ENCODE measurements at regions not wholly inside any gene's neighbourhood (a gene's known extent, or its start where the extent isn't known, plus 50 kb on each side); places are given as distances from the start of the nearest gene placed in this dataset.

DNA sequence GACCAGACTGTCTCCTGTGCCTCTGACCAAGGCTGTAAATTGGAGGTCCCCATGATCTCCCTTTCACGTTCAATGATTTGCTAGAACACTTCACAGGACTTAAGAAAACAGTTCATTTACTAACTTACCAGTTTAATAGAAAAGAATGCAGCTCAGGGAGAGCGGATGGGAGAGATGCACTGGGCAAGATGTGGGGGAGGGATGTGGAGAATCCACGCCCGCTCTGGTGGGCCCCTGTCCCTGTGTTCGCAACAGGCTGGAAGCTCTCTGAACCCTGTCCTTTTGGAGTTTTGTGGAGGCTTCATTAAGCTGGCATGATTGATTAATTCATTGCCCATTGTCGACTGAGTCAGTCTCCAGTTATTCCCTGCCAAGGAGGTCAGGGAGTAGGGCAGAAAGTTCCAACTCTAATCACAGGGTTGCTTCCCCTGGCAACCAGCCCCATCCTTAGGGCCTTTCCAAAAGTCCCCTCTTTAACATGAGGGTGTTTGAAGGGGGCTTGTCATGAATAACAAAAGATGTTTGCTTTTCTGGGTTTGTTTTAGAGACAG is 257.1 kb downstream of the ACKR3 start:
- Mint-ChIP-seq H3K4me3 (no peak overlapping the region), H3K4me1 (no peaks in the 10 kb centered on the region), H3K27me3 (peaks cover 15% of the 10 kb centered on the region), H3K36me3 (no peaks in the 10 kb centered on the region), H3K27ac (no peak overlapping the region), H3K9me3 (peaks cover 0 to 6% (median 1%) of the 10 kb centered on the region in 7 donors)
- Histone ChIP-seq H3K4me3 (ENCODE audit: low read depth, low read length) (no peak overlapping the region), H3K4me1 (ENCODE audit: control insufficient read depth, insufficient read depth, low read length, poor library complexity, severe bottlenecking) (no peaks in the 10 kb centered on the region), H3K27ac (ENCODE audit: insufficient read depth, low read length, poor library complexity, severe bottlenecking) (no peak overlapping the region), H3K9me3 (ENCODE audit: control insufficient read depth in 2 of 2, low read length in 2 of 2) (no peaks in the 10 kb centered on the region), H3K36me3 (ENCODE audit: control insufficient read depth, insufficient read depth, low read length) (no peaks in the 10 kb centered on the region), H3K27me3 (ENCODE audit: control insufficient read depth, insufficient read depth, low read length) (no peaks in the 10 kb centered on the region)
- DNase-seq (no peak), ATAC-seq (ENCODE audit: low read depth in 2 of 2) (no peak)

DNA sequence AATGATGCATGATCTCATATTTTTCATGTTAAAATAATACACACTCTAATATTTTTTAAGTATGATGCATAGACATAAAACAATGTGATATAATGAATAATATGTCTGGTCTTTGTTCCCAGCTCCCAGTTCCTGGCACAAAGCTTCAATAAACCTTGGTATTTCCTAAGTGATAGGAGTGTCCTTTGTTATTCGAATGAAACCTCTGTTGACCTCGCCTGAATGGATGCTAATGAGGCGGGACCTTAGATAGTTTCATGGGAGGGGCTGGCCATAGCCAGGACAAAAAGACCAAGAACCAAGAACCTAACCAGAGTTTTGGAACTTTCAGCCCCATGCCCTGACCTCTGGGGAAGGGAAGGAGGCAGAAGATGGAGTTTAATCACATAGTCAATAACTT is 257.7 kb upstream of the COPS8 start:
- no peaks in the 10 kb centered on the region for H3K9me3 ChIP-seq (ENCODE audit: control insufficient read depth in 2 of 2, low read length in 2 of 2)
- Mint-ChIP-seq H3K4me3 (no peak overlapping the region), H3K27me3 (peaks cover 19% of the 10 kb centered on the region), H3K27ac (no peak overlapping the region), H3K4me1 (no peaks in the 10 kb centered on the region), H3K36me3 (no peaks in the 10 kb centered on the region), H3K9me3 (no peaks in the 10 kb centered on the region)
- DNase-seq (no peak), ATAC-seq (ENCODE audit: low read depth in 2 of 2) (no peak)
- no peaks in the 10 kb centered on the region for H3K27me3 ChIP-seq (ENCODE audit: control insufficient read depth, insufficient read depth, low read length)
- no peak overlapping the region for H3K4me3 ChIP-seq (ENCODE audit: low read depth, low read length)
- H3K27ac ChIP-seq (ENCODE audit: insufficient read depth, low read length, poor library complexity, severe bottlenecking) = no peak overlapping the region
- no peaks in the 10 kb centered on the region for H3K4me1 ChIP-seq (ENCODE audit: control insufficient read depth, insufficient read depth, low read length, poor library complexity, severe bottlenecking)
- H3K36me3 ChIP-seq (ENCODE audit: control insufficient read depth, insufficient read depth, low read length) = no peaks in the 10 kb centered on the region

DNA sequence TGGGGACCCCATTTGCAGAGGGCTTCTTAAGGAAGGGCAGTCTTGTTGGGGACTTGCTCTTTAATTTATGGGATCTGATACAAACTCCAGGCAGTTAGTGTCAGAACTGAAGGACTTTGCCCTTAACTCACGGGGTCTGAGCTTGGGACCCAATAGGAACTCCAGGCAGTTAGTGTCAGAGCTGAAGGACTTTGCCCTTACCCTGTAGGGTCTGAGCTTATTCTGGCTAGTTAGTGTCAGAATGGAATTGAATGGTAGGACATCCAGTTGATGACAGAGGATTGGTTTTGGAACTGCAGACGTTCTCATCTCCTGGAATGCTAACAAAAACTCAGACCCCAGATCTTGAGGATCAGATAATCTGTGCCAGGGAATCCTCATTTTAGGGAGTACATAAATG is 256.9 kb upstream of the COPS8 start:
- peaks cover 19% of the 10 kb centered on the region for H3K27me3 Mint-ChIP-seq
- no peaks in the 10 kb centered on the region for H3K9me3 ChIP-seq (ENCODE audit: control insufficient read depth in 2 of 2, low read length in 2 of 2)
- H3K4me3 Mint-ChIP-seq = no peak overlapping the region
- H3K27me3 ChIP-seq (ENCODE audit: control insufficient read depth, insufficient read depth, low read length) = no peaks in the 10 kb centered on the region
- H3K36me3 ChIP-seq (ENCODE audit: control insufficient read depth, insufficient read depth, low read length) = no peaks in the 10 kb centered on the region
- H3K4me3 ChIP-seq (ENCODE audit: low read depth, low read length) = no peak overlapping the region
- H3K9me3 Mint-ChIP-seq = no peaks in the 10 kb centered on the region
- no peak for DNase-seq
- no peaks in the 10 kb centered on the region for H3K36me3 Mint-ChIP-seq
- no peak for ATAC-seq (ENCODE audit: low read depth in 2 of 2)
- no peak overlapping the region for H3K27ac Mint-ChIP-seq
- H3K27ac ChIP-seq (ENCODE audit: insufficient read depth, low read length, poor library complexity, severe bottlenecking) = no peak overlapping the region
- H3K4me1 ChIP-seq (ENCODE audit: control insufficient read depth, insufficient read depth, low read length, poor library complexity, severe bottlenecking) = no peaks in the 10 kb centered on the region
- H3K4me1 Mint-ChIP-seq = no peaks in the 10 kb centered on the region

DNA sequence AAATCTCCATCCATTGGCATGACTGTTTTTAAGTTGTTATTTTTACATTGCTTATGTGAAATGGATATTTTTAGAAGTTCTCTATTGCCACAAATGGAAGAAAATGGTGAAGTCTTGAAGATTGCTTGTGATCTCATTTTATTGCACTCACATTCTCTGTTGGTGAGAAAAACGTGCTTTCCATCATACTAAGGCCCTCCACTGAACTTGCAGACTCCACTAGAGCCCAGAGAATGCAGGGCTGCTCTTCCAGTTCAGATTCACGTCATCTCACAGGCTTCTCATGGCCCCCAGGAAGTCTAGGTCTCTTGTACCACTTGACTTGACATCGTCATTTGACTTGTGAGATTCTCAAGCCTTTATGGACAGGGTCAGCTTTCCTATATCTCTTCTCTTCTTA is 254.8 kb upstream of the COPS8 start:
- DNase-seq = no peak
- Histone ChIP-seq H3K27ac (ENCODE audit: insufficient read depth, low read length, poor library complexity, severe bottlenecking) (no peak overlapping the region), H3K4me1 (ENCODE audit: control insufficient read depth, insufficient read depth, low read length, poor library complexity, severe bottlenecking) (no peaks in the 10 kb centered on the region), H3K9me3 (ENCODE audit: control insufficient read depth in 2 of 2, low read length in 2 of 2) (no peaks in the 10 kb centered on the region), H3K36me3 (ENCODE audit: control insufficient read depth, insufficient read depth, low read length) (no peaks in the 10 kb centered on the region), H3K4me3 (ENCODE audit: low read depth, low read length) (no peak overlapping the region), H3K27me3 (ENCODE audit: control insufficient read depth, insufficient read depth, low read length) (no peaks in the 10 kb centered on the region)
- Mint-ChIP-seq H3K27me3 (peaks cover 15% of the 10 kb centered on the region), H3K27ac (no peak overlapping the region), H3K36me3 (no peaks in the 10 kb centered on the region), H3K4me3 (no peak overlapping the region), H3K9me3 (no peaks in the 10 kb centered on the region), H3K4me1 (no peaks in the 10 kb centered on the region)
- no peak for ATAC-seq (ENCODE audit: low read depth in 2 of 2)

DNA sequence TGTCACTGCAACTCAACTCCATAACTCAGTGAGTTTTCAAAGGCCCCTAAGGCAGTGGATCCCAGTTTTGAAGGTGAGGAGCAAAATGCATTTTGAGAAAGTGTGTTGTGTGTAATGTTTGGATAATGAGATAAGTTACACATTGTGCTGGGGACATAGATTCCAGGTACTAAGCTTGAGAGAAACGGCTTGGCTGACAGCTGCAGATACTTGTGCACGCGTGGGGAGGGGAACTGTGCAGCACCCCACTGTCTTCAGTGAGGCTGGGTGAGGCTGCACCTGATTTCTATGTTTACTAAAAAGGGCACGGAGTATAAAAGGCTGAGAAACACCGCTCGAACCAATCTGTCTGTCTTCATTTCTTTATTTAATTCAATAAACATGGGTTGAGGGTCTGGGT is 254.0 kb upstream of the COPS8 start:
- no peaks in the 10 kb centered on the region for H3K36me3 Mint-ChIP-seq
- no peaks in the 10 kb centered on the region for H3K4me1 ChIP-seq (ENCODE audit: control insufficient read depth, insufficient read depth, low read length, poor library complexity, severe bottlenecking)
- H3K9me3 ChIP-seq (ENCODE audit: control insufficient read depth in 2 of 2, low read length in 2 of 2) = no peaks in the 10 kb centered on the region
- H3K4me3 Mint-ChIP-seq = no peak overlapping the region
- H3K27ac Mint-ChIP-seq = no peak overlapping the region
- no peaks in the 10 kb centered on the region for H3K27me3 ChIP-seq (ENCODE audit: control insufficient read depth, insufficient read depth, low read length)
- H3K27ac ChIP-seq (ENCODE audit: insufficient read depth, low read length, poor library complexity, severe bottlenecking) = no peak overlapping the region
- H3K36me3 ChIP-seq (ENCODE audit: control insufficient read depth, insufficient read depth, low read length) = no peaks in the 10 kb centered on the region
- no peaks in the 10 kb centered on the region for H3K4me1 Mint-ChIP-seq
- H3K27me3 Mint-ChIP-seq = peaks cover 15% of the 10 kb centered on the region
- H3K4me3 ChIP-seq (ENCODE audit: low read depth, low read length) = no peak overlapping the region
- H3K9me3 Mint-ChIP-seq = peaks cover 0 to 2% (median 0%) of the 10 kb centered on the region in 7 donors
- DNase-seq (no peak), ATAC-seq (ENCODE audit: low read depth in 2 of 2) (no peak)

DNA sequence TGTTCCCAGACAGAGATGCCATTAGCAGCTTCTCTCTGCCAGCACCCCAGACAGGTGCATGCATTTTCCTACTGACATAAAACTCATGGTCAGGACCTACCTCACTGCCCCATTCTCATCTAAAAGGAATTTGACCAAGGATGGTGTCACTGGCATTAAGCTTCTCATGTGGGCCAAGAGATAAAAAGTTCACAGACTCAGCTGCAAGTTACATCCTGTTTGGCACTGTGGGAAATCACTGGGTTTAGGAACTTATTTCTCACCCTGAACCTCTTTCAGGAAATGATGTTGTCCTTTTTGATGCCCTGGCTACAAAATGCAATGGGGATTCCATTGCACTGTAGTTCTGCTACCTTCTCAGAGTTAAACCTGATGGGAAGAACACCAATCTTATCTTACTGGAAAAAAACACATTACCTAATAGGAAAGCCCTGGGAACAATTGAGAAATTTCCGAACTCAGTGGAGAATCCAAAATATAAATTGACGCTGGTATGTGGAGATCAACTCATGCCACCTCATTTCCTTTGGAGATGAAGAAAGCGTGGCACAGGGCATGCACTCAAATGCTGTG is 252.1 kb upstream of the COPS8 start:
- Mint-ChIP-seq H3K27me3 (peaks cover 5% of the 10 kb centered on the region), H3K36me3 (no peaks in the 10 kb centered on the region), H3K4me3 (no peak overlapping the region), H3K27ac (no peak overlapping the region), H3K9me3 (peaks cover 0 to 2% (median 0%) of the 10 kb centered on the region in 7 donors), H3K4me1 (no peaks in the 10 kb centered on the region)
- H3K4me1 ChIP-seq (ENCODE audit: control insufficient read depth, insufficient read depth, low read length, poor library complexity, severe bottlenecking) = no peaks in the 10 kb centered on the region
- ATAC-seq (ENCODE audit: low read depth in 2 of 2) = no peak
- H3K9me3 ChIP-seq (ENCODE audit: control insufficient read depth in 2 of 2, low read length in 2 of 2) = no peaks in the 10 kb centered on the region
- H3K4me3 ChIP-seq (ENCODE audit: low read depth, low read length) = no peak overlapping the region
- no peaks in the 10 kb centered on the region for H3K27me3 ChIP-seq (ENCODE audit: control insufficient read depth, insufficient read depth, low read length)
- no peaks in the 10 kb centered on the region for H3K36me3 ChIP-seq (ENCODE audit: control insufficient read depth, insufficient read depth, low read length)
- no peak for DNase-seq
- no peak overlapping the region for H3K27ac ChIP-seq (ENCODE audit: insufficient read depth, low read length, poor library complexity, severe bottlenecking)

DNA sequence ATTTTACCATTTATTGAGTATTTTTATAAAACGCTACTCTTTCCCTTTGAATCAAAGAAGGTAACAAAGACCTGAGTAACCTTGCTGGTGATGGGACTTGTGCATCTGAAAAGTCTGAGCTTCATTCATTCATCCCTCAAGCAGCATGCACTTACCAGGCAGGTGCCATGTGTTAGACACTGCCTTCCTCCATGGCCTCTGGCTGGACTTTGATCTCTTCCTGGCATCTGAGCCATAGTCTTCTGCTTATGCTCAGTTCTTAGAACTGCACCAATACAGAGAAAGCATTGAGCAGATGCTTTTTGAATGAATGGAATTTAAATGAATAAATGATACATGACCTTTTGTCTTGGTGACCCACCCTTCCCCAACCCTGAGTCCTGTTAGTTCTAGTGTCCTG is 251.4 kb upstream of the COPS8 start:
- peaks cover 0 to 2% (median 0%) of the 10 kb centered on the region in 7 donors for H3K9me3 Mint-ChIP-seq
- Histone ChIP-seq H3K27ac (ENCODE audit: insufficient read depth, low read length, poor library complexity, severe bottlenecking) (no peak overlapping the region), H3K4me1 (ENCODE audit: control insufficient read depth, insufficient read depth, low read length, poor library complexity, severe bottlenecking) (no peaks in the 10 kb centered on the region), H3K9me3 (ENCODE audit: control insufficient read depth in 2 of 2, low read length in 2 of 2) (no peaks in the 10 kb centered on the region), H3K27me3 (ENCODE audit: control insufficient read depth, insufficient read depth, low read length) (no peaks in the 10 kb centered on the region), H3K4me3 (ENCODE audit: low read depth, low read length) (no peak overlapping the region), H3K36me3 (ENCODE audit: control insufficient read depth, insufficient read depth, low read length) (no peaks in the 10 kb centered on the region)
- no peaks in the 10 kb centered on the region for H3K36me3 Mint-ChIP-seq
- no peaks in the 10 kb centered on the region for H3K4me1 Mint-ChIP-seq
- H3K4me3 Mint-ChIP-seq = no peak overlapping the region
- ATAC-seq (ENCODE audit: low read depth in 2 of 2) (no peak), DNase-seq (no peak)
- peaks cover 4% of the 10 kb centered on the region for H3K27me3 Mint-ChIP-seq
- H3K27ac Mint-ChIP-seq = no peak overlapping the region

DNA sequence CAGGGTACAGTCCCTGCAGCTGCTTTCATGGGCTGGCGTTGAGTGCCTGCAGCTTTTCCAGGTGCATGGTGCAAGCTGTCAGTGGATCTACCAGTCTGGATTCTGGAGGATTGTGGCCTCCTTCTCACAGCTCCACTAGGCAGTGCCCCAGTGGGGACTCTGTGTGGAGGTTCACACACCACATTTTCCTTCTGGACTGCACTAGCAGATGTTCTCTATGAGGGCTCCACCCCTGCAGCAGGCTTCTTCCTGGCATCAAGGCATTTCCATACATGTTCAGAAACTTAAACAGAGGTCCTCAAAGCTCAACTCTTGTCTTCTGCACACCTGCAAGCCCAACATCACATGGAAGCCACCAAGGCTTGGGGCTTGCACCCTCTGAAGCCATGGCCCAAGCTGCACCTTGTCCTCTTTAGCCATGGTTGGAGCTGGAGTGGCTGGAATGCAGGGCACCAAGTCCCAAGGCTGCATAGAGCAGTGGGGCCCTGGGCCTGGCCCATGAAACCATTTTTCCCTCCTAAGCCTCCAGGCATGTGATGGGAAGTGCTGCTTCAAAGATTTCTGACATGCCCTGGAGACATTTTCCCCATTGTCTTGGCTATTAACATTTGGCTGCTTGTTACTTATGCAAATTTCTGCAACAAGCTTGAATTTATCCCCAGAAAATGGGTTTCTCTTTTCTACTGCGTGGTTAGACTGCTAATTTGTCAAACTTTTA is 250.2 kb upstream of the COPS8 start:
- H3K4me1 ChIP-seq (ENCODE audit: control insufficient read depth, insufficient read depth, low read length, poor library complexity, severe bottlenecking) = no peaks in the 10 kb centered on the region
- Mint-ChIP-seq H3K4me1 (no peaks in the 10 kb centered on the region), H3K4me3 (no peak overlapping the region), H3K36me3 (no peaks in the 10 kb centered on the region), H3K27ac (no peak overlapping the region), H3K27me3 (peaks cover 5% of the 10 kb centered on the region), H3K9me3 (peaks cover 0 to 2% (median 0%) of the 10 kb centered on the region in 7 donors)
- no peak overlapping the region for H3K4me3 ChIP-seq (ENCODE audit: low read depth, low read length)
- no peak for DNase-seq
- no peaks in the 10 kb centered on the region for H3K9me3 ChIP-seq (ENCODE audit: control insufficient read depth in 2 of 2, low read length in 2 of 2)
- H3K27me3 ChIP-seq (ENCODE audit: control insufficient read depth, insufficient read depth, low read length) = no peaks in the 10 kb centered on the region
- H3K27ac ChIP-seq (ENCODE audit: insufficient read depth, low read length, poor library complexity, severe bottlenecking) = no peak overlapping the region
- H3K36me3 ChIP-seq (ENCODE audit: control insufficient read depth, insufficient read depth, low read length) = no peaks in the 10 kb centered on the region
- ATAC-seq (ENCODE audit: low read depth in 2 of 2) = no peak

Measured in CD4-positive, CD25-positive, alpha-beta regulatory T cell (primary cell).